HFFc6 (cell line): ENCODE measurements at regions not wholly inside any gene's neighbourhood (a gene's known extent, or its start where the extent isn't known, plus 50 kb on each side); places are given as distances from the start of the nearest gene placed in this dataset.
"Not testable (repeated sequence)": the region's sequence is repeated elsewhere in the genome, so short reads cannot be mapped to it uniquely, and the experiment has no call there.

ENCODE experiments used
- DNase-seq: peaks from one replicate; pipeline ENCODE4 v3.0.0-alpha.2; 2018
- H3K27ac Mint-ChIP-seq: 2 replicates; pipeline ENCODE4 v1.8.0; 2020; ENCODE audit warnings: mild to moderate bottlenecking, mixed read lengths
- H3K27me3 Mint-ChIP-seq: 2 replicates; pipeline ENCODE4 v1.8.0; 2021; ENCODE audit warnings: mild to moderate bottlenecking, moderate library complexity, mixed read lengths; ENCODE audit not compliant: insufficient read depth
- H3K36me3 Mint-ChIP-seq: 2 replicates; pipeline ENCODE4 v1.8.0; 2021; ENCODE audit warnings: low read depth, mixed read lengths
- H3K4me1 Mint-ChIP-seq: 2 replicates; pipeline ENCODE4 v1.8.0; 2020; ENCODE audit warnings: low read depth, mixed read lengths
- H3K4me3 Mint-ChIP-seq: 2 replicates; pipeline ENCODE4 v1.8.0; 2020; ENCODE audit warnings: mild to moderate bottlenecking, moderate library complexity, mixed read lengths
- H3K9me3 Mint-ChIP-seq: 2 replicates; pipeline ENCODE4 v1.8.0; 2020; ENCODE audit warnings: mild to moderate bottlenecking, mixed read lengths
- TF ChIP-seq, protein P1 (sequence below): fragments of 200-600 bp; sonication (generic); IDR thresholded peaks from 2 replicates; pipeline ENCODE4 v1.5.0; 2021; ENCODE audit warnings: antibody characterized with exemption, mild to moderate bottlenecking

DNA sequence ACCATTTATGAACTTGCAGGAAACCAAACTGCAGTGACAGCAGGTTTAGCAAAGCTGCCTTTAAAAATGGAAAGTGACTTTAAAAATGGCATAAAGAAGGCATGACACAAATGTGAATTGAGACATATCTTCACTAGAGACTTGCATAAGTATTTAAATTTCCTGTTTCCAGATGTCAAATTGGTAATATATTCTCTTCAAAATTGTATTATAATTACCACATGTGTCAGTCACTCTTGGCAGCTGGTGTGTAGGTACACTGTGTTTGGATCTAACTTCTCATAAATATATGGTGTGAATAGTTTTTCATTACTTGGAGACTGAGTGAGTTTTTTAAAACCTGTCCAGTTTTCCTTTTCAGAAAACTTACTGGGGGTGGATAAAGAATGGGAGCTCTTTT, 636.2 kb upstream of the SGO1 start:
- TF ChIP-seq, protein P1, sequence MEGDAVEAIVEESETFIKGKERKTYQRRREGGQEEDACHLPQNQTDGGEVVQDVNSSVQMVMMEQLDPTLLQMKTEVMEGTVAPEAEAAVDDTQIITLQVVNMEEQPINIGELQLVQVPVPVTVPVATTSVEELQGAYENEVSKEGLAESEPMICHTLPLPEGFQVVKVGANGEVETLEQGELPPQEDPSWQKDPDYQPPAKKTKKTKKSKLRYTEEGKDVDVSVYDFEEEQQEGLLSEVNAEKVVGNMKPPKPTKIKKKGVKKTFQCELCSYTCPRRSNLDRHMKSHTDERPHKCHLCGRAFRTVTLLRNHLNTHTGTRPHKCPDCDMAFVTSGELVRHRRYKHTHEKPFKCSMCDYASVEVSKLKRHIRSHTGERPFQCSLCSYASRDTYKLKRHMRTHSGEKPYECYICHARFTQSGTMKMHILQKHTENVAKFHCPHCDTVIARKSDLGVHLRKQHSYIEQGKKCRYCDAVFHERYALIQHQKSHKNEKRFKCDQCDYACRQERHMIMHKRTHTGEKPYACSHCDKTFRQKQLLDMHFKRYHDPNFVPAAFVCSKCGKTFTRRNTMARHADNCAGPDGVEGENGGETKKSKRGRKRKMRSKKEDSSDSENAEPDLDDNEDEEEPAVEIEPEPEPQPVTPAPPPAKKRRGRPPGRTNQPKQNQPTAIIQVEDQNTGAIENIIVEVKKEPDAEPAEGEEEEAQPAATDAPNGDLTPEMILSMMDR, result no peak
- H3K4me3 Mint-ChIP-seq, result no peak overlapping the region
- peaks cover 10% of the 10 kb centered on the region for H3K9me3 Mint-ChIP-seq
- no peak overlapping the region for H3K27ac Mint-ChIP-seq
- no peaks in the 10 kb centered on the region; the same call in 1 of the 2 replicates for H3K36me3 Mint-ChIP-seq
- DNase-seq, result no peak
- H3K27me3 Mint-ChIP-seq, result no peaks in the 10 kb centered on the region
- H3K4me1 Mint-ChIP-seq, result no peaks in the 10 kb centered on the region

DNA sequence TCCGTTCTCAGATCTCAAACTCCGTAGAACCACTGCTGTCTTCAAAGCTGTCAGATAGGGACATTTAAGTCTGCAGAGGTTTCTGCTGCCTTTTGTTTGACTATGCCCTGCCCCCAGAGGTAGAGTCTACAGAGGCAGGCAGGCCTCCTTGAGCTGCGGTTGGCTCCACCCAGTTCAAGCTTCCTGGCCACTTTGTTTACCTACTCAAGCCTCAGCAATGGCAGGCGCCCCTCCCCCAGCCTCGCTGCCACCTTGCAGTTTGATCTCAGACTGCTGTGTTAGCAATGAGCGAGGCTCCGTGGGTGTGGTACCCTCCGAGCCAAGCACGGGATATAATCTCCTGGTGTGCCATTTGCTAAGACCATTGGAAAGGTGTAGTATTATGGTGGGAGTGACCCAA, 634.9 kb upstream of the SGO1 start:
- not testable (repeated sequence) for H3K27ac Mint-ChIP-seq, H3K4me1 Mint-ChIP-seq, H3K36me3 Mint-ChIP-seq, DNase-seq, H3K27me3 Mint-ChIP-seq, H3K4me3 Mint-ChIP-seq
- H3K9me3 Mint-ChIP-seq, result peaks cover 10% of the 10 kb centered on the region

DNA sequence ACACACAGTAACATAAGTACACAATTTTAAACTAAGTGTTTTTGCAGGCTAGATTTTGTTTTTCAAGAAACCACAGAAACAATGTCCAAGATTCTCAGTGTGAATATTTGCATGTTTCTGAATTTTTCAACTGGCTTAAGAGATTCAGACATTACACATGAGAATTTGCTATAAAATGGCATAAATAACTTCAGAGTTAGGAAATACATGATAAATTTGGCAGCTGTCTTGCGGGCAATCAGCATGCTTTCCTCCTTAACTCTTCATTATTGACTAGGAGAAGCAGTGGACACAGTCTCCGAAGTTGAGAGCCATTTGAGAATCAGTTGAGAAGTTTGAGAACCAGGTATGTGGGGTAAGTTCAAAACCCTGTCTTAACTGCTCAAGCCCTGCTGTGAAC, 625.6 kb upstream of the SGO1 start:
- Mint-ChIP-seq H3K36me3 (peaks cover 4% of the 10 kb centered on the region; the same call in 1 of the 2 replicates), H3K27me3 (no peaks in the 10 kb centered on the region), H3K4me1 (peaks cover 12% of the 10 kb centered on the region), H3K9me3 (peaks cover 4% of the 10 kb centered on the region; the same call in 1 of the 2 replicates), H3K27ac (no peak overlapping the region), H3K4me3 (no peak overlapping the region)
- no peak for DNase-seq
- TF ChIP-seq, protein P1, result no peak

DNA sequence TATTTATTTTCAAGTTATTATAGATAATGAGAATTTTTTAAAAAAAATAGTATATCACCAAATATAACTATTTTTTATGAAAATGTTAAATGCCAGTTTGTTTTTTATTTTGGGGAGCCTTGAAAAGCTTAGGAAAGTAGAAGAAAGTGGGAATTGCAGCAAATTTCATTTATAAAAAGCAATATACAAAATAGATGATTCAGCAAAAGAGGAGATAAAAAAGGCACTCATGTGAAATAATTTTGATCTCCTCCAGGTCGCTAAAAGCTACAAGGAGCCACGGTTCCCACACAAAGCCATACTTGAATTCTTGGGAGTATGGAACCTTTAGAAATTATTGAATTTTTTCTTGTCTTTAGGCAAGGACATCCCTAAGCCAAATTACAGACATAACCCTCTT, 625.0 kb upstream of the SGO1 start:
- Mint-ChIP-seq H3K9me3 (peaks cover 4% of the 10 kb centered on the region; the same call in 1 of the 2 replicates), H3K27me3 (no peaks in the 10 kb centered on the region), H3K27ac (no peak overlapping the region), H3K4me1 (peaks cover 12% of the 10 kb centered on the region), H3K4me3 (no peak overlapping the region), H3K36me3 (peaks cover 4% of the 10 kb centered on the region; the same call in 1 of the 2 replicates)
- DNase-seq, result no peak
- TF ChIP-seq, protein P1, result no peak

DNA sequence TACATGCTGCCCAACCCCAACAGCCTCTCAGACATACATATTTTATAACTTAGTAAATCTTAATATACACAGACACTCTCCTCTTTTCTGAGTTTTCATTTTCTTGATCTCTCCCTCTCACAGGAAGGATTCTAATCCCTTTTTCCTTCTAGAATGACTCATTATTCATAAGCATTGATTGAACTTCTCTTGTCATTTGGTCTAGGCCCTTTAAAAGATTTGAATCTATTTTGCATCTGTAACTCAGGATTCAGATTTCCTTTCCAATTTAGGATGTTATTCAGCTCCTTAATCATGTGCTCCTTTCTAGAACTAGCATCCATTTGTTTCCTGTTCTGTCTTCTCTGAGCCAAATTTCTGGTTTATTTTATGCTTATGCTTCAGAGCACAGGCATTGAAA, 624.5 kb upstream of the SGO1 start:
- Mint-ChIP-seq H3K4me3 (no peak overlapping the region), H3K36me3 (peaks cover 4% of the 10 kb centered on the region; the same call in 1 of the 2 replicates), H3K9me3 (peaks cover 4% of the 10 kb centered on the region; the same call in 1 of the 2 replicates), H3K27ac (no peak overlapping the region), H3K27me3 (no peaks in the 10 kb centered on the region), H3K4me1 (peaks cover 12% of the 10 kb centered on the region)
- TF ChIP-seq, protein P1, result no peak
- DNase-seq, result no peak

DNA sequence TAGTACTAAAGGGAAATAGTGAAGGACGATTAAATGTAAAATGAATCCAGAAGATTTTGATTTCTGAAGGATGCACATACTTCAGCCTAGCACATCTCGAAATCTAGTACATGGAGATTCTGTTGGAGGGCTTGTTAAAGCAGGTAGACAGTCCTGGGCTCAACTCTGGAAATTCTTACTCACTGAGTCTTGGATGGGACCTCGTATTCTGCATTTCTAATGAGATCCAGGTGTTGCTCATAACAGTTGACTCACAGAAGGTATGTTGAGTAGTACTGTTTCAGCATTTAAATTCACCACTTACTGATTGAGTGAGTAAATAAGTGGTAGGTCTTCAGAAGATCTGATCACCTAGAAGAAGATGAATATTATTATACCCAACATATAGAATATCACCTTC, 623.4 kb upstream of the SGO1 start:
- Mint-ChIP-seq H3K4me3 (no peak overlapping the region), H3K4me1 (peaks cover 12% of the 10 kb centered on the region), H3K9me3 (peaks cover 4% of the 10 kb centered on the region; the same call in 1 of the 2 replicates), H3K27ac (no peak overlapping the region), H3K27me3 (no peaks in the 10 kb centered on the region), H3K36me3 (peaks cover 4% of the 10 kb centered on the region; the same call in 1 of the 2 replicates)
- DNase-seq, result no peak
- TF ChIP-seq, protein P1, result no peak
